Tibial artery (tissue), 4 donors: ENCODE measurements at regions not wholly inside any gene's neighbourhood (a gene's known extent, or its start where the extent isn't known, plus 50 kb on each side); places are given as distances from the start of the nearest gene placed in this dataset.

Experiments used
- DNase-seq, 2 donors: peaks; one replicate each; pipeline ENCODE4 v3.0.0-alpha.2; 2019
- H3K27ac ChIP-seq, 2 donors: fragments of 200-600 bp; sonication (generic) in 1 of 2; 1 replicate in 1 of 2; 2 replicates in 1 of 2; pipeline ENCODE4 v1.5.1; 2018 to 2019; ENCODE audit warnings: mild to moderate bottlenecking in 1 of 2
- H3K27me3 ChIP-seq, 2 donors: fragments of 200-600 bp; sonication (generic) in 1 of 2; one replicate each; pipeline versions ENCODE4 v1.5.1 to v1.6.0; 2016 to 2019
- H3K36me3 ChIP-seq, 3 donors: fragments of 200-600 bp; sonication (generic) in 2 of 3; one replicate each; pipeline ENCODE4 v1.5.1; 2016 to 2019; ENCODE audit warnings: mild to moderate bottlenecking in 2 of 3
- H3K4me1 ChIP-seq, 4 donors: fragments of 200-600 bp; sonication (generic) in 2 of 4; 1 replicate in 3 of 4; 2 replicates in 1 of 4; pipeline ENCODE4 v1.5.1; 2016 to 2019
- H3K4me3 ChIP-seq, 2 donors: fragments of 200-600 bp; sonication (generic) in 1 of 2; 1 replicate in 1 of 2; 2 replicates in 1 of 2; pipeline ENCODE4 v1.5.1; 2018 to 2019; ENCODE audit warnings: mild to moderate bottlenecking in 2 of 2
- H3K9me3 ChIP-seq, 3 donors: fragments of 200-600 bp; sonication (generic) in 1 of 3; one replicate each; pipeline ENCODE4 v1.5.1; 2016 to 2019
- intact Hi-C: fragments of 100-400 bp; cut with DNase I; formaldehyde crosslinking; loops from one replicate; pipeline ENCODE4 v1.15.0; 2023; ENCODE audit warnings: low total_unique reads
- TF ChIP-seq, protein P1 (sequence below), 2 experiments: fragments of 200-600 bp in 1 of 2; fragments of 450-650 bp in 1 of 2; IDR thresholded peaks; one replicate each; pipeline ENCODE4 v1.5.1; 2017 to 2019; ENCODE audit warnings: antibody characterized with exemption in 2 of 2, mild to moderate bottlenecking in 1 of 2, moderate library complexity in 1 of 2

DNA sequence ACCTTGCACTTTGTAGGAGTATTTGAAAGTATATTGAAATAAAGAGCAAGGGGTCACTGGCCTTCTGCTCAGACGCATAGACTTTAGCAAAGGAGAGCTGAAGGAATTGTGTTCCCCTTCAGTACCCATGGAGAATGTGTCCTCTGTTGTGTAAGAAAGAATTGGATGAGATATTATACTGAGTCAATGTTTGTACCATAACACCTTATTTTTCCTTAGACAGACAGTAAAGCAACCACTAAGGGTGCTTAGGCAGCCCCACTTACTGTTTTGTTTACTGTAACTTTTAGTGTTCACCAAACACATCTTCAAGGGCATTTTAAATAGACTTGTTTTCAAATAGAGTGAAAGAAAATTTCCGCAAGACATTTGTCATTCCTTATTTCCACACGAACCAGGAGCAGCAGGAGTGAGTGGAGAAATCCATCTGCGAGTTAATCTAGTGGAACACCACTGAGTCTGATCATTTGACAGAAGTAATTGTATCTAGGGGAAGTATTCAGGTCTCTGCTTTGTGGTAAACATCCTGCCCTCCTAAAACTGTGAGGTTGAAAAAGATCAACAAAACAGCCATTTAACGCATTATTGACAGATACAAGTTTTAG lies 89.5 kb downstream of the SLIT2 start:
- Histone ChIP-seq H3K4me1 (no peaks in the 10 kb centered on the region), H3K4me3 (no peak overlapping the region), H3K27ac (no peak overlapping the region), H3K9me3 (no peaks in the 10 kb centered on the region), H3K36me3 (no peaks in the 10 kb centered on the region), H3K27me3 (no peaks in the 10 kb centered on the region)
- intact Hi-C loops, result no loop called here
- DNase-seq, result no peak
- TF ChIP-seq, protein P1, sequence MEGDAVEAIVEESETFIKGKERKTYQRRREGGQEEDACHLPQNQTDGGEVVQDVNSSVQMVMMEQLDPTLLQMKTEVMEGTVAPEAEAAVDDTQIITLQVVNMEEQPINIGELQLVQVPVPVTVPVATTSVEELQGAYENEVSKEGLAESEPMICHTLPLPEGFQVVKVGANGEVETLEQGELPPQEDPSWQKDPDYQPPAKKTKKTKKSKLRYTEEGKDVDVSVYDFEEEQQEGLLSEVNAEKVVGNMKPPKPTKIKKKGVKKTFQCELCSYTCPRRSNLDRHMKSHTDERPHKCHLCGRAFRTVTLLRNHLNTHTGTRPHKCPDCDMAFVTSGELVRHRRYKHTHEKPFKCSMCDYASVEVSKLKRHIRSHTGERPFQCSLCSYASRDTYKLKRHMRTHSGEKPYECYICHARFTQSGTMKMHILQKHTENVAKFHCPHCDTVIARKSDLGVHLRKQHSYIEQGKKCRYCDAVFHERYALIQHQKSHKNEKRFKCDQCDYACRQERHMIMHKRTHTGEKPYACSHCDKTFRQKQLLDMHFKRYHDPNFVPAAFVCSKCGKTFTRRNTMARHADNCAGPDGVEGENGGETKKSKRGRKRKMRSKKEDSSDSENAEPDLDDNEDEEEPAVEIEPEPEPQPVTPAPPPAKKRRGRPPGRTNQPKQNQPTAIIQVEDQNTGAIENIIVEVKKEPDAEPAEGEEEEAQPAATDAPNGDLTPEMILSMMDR (IDR thresholded peaks at IDR 0.05), result no peak

DNA sequence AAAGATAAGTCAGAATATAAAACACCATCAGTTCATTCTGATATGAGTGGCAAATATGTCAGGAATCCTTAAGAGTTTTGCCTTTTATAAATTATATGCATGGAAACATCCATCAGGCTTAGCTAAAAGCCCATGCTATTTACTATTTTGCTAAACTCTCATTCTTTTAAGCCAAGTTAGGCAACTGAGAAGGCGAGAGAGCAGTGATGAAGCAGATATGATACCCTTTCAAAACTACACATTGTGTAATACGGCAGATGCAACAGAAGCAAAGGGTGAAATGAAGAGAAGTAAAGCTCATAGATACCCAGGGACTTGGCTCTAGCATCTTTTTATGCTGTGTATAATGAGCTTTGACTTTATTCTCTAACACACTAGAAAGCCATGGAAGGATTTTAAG lies 95.8 kb downstream of the SLIT2 start:
- Histone ChIP-seq H3K27ac (no peak overlapping the region), H3K4me3 (no peak overlapping the region), H3K27me3 (no peaks in the 10 kb centered on the region), H3K4me1 (no peaks in the 10 kb centered on the region), H3K36me3 (no peaks in the 10 kb centered on the region), H3K9me3 (no peaks in the 10 kb centered on the region)
- intact Hi-C loops, result no loop called here
- TF ChIP-seq, protein P1 (IDR thresholded peaks at IDR 0.05), result no peak
- DNase-seq, result no peak

- H3K4me1 ChIP-seq, result no peaks in the 10 kb centered on the region
- no peaks in the 10 kb centered on the region for H3K36me3 ChIP-seq
- no peak for DNase-seq
- TF ChIP-seq, protein P1 (IDR thresholded peaks at IDR 0.05), result no peak
- no peaks in the 10 kb centered on the region for H3K9me3 ChIP-seq
- H3K4me3 ChIP-seq, result no peak overlapping the region
- H3K27me3 ChIP-seq, result no peaks in the 10 kb centered on the region
- no peak overlapping the region for H3K27ac ChIP-seq
- intact Hi-C loops, result no loop called here
Observed at GRCh38 chr4:20348411-20348810, 96.7 kb downstream of the SLIT2 start.

- intact Hi-C loops, result no loop called here
- TF ChIP-seq, protein P1 (IDR thresholded peaks at IDR 0.05), result no peak
- no peak overlapping the region for H3K27ac ChIP-seq
Observed at GRCh38 chr4:20351360-20352162, 99.9 kb downstream of the SLIT2 start.

DNA sequence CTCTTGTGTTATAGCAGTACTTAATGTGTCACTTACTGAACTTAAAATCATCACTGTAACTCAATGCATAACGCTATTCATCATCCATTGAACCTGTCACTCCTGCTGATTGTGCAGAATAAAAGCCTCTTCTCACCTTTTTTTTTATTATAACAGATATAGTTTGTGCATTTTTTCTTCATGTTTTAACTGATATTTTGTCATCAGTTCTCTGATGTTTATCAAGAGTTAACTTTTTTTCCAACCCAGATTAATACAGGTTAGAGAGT lies 100.4 kb downstream of the SLIT2 start:
- DNase-seq, result no peak
- no peaks in the 10 kb centered on the region for H3K27me3 ChIP-seq
- TF ChIP-seq, protein P1 (IDR thresholded peaks at IDR 0.05), result no peak
- no peak overlapping the region for H3K27ac ChIP-seq
- intact Hi-C loops, result no loop called here
- no peaks in the 10 kb centered on the region for H3K36me3 ChIP-seq
- H3K4me3 ChIP-seq, result no peak overlapping the region
- H3K9me3 ChIP-seq, result no peaks in the 10 kb centered on the region
- no peaks in the 10 kb centered on the region for H3K4me1 ChIP-seq

More at GRCh38 chr4:20351360-20352162, 99.9 kb downstream of the SLIT2 start:
- no peaks in the 10 kb centered on the region for H3K36me3 ChIP-seq
- H3K27me3 ChIP-seq, result no peaks in the 10 kb centered on the region
- no peaks in the 10 kb centered on the region for H3K4me1 ChIP-seq
- DNase-seq, result no peak
- no peak overlapping the region for H3K4me3 ChIP-seq
- H3K9me3 ChIP-seq, result no peaks in the 10 kb centered on the region
